Lower lobe of right lung (tissue), 2 donors: ENCODE measurements at regions not wholly inside any gene's neighbourhood (a gene's known extent, or its start where the extent isn't known, plus 50 kb on each side); places are given as distances from the start of the nearest gene placed in this dataset.

Experiments
- ATAC-seq, 2 donors: fragments of 200-7000 bp; cut with Tn5 transposase; one replicate each; pipeline ENCODE4 v1.9.1; 2020 to 2022; ENCODE audit warnings: mild to moderate bottlenecking in 2 of 2, moderate library complexity in 2 of 2
- DNase-seq: peaks from one replicate; pipeline ENCODE4 v3.0.0-alpha.2; 2020
- H3K27ac ChIP-seq: fragments of 200-600 bp; one replicate; pipeline ENCODE4 v1.8.0; 2022
- H3K27me3 ChIP-seq: fragments of 200-600 bp; one replicate; pipeline ENCODE4 v1.8.0; 2022; ENCODE audit warnings: low read depth
- H3K36me3 ChIP-seq: fragments of 200-600 bp; one replicate; pipeline ENCODE4 v1.8.0; 2022; ENCODE audit warnings: mild to moderate bottlenecking
- H3K4me1 ChIP-seq: fragments of 200-600 bp; one replicate; pipeline ENCODE4 v1.8.0; 2022
- H3K4me3 ChIP-seq: fragments of 200-600 bp; one replicate; pipeline ENCODE4 v1.8.0; 2022; ENCODE audit warnings: mild to moderate bottlenecking
- H3K9me3 ChIP-seq: fragments of 200-600 bp; one replicate; pipeline ENCODE4 v1.8.0; 2022
- intact Hi-C: fragments of 100-400 bp; cut with DNase I; formaldehyde crosslinking; loops from one replicate; pipeline ENCODE4 v1.11.0; 2022
- TF ChIP-seq, protein P1 (sequence below): fragments of 200-600 bp; IDR thresholded peaks from one replicate; pipeline ENCODE4 v1.8.0; 2022; ENCODE audit warnings: antibody characterized with exemption, mild to moderate bottlenecking
- donor health status: DM: no; HTN: yes; CAD: no; lungs with severe emphysema.

DNA sequence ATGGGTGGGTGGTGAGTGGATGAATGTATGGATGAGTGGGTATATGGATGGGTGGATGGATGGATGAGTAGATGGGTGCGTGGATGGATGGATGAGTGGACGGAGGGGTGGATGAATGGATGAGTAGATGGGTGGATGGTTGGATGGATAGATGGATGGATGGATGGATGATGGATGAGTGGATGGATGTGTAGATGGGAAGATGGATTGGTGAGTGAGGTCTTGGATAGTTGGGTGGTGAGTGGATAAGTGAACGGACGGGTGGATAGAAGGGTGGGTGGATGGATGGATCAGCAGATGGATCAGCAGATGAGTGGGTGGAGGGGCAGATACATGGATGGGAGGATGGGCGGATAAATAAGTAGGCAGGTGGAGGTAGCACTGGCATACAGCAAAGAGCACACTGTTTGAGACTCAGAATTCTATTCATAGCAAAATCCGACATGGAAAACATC lies 163.5 kb downstream of the C9orf50 start:
- H3K36me3 ChIP-seq: no peaks in the 10 kb centered on the region
- intact Hi-C loops: no loop called here
- H3K27me3 ChIP-seq: no peaks in the 10 kb centered on the region
- H3K4me3 ChIP-seq: no peak overlapping the region
- H3K9me3 ChIP-seq: no peaks in the 10 kb centered on the region
- no peak overlapping the region for H3K27ac ChIP-seq
- no peak for ATAC-seq
- no peak for DNase-seq
- H3K4me1 ChIP-seq: peaks cover 37% of the 10 kb centered on the region
- TF ChIP-seq, protein P1, sequence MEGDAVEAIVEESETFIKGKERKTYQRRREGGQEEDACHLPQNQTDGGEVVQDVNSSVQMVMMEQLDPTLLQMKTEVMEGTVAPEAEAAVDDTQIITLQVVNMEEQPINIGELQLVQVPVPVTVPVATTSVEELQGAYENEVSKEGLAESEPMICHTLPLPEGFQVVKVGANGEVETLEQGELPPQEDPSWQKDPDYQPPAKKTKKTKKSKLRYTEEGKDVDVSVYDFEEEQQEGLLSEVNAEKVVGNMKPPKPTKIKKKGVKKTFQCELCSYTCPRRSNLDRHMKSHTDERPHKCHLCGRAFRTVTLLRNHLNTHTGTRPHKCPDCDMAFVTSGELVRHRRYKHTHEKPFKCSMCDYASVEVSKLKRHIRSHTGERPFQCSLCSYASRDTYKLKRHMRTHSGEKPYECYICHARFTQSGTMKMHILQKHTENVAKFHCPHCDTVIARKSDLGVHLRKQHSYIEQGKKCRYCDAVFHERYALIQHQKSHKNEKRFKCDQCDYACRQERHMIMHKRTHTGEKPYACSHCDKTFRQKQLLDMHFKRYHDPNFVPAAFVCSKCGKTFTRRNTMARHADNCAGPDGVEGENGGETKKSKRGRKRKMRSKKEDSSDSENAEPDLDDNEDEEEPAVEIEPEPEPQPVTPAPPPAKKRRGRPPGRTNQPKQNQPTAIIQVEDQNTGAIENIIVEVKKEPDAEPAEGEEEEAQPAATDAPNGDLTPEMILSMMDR: no peak

DNA sequence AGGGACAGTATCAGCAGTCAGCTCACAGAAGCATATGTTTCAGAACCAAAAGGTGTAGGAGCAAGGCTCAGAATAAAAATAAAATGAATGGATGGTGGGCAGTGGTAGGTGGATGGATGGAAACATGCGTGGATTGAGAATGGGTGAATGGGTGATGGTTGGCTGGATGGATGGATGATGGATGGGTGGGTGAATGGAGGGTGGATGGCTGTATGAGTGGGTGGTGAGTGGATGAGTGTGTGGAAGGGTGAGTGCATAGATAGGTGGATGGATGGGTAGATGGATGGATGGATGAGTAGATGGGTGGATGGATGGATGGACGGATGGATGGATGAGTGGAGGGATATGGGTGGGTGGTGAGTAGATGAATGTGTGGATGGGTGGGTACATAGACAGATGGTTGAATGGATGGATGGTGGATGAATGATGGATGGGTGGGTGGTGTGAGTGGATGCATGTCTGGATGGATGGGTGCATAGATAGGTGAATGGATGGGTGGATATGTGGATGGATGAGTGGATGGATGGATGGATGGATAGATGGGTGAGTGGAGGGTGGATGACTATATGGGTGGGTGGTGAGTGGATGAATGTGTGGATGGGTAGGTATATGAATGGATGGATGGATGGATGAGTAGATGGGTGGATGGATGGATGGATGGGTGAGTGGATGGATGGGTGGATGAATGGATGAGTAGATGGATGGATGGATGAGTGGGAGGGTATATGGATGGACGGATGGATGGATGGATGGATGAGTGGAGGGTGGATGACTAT lies 164.2 kb downstream of the C9orf50 start:
- DNase-seq (no peak), ATAC-seq (no peak)
- Histone ChIP-seq H3K9me3 (no peaks in the 10 kb centered on the region), H3K4me3 (no peak overlapping the region), H3K27ac (no peak overlapping the region), H3K4me1 (peaks cover 33% of the 10 kb centered on the region), H3K36me3 (no peaks in the 10 kb centered on the region), H3K27me3 (no peaks in the 10 kb centered on the region)
- TF ChIP-seq, protein P1: no peak
- intact Hi-C loops: no loop called here

DNA sequence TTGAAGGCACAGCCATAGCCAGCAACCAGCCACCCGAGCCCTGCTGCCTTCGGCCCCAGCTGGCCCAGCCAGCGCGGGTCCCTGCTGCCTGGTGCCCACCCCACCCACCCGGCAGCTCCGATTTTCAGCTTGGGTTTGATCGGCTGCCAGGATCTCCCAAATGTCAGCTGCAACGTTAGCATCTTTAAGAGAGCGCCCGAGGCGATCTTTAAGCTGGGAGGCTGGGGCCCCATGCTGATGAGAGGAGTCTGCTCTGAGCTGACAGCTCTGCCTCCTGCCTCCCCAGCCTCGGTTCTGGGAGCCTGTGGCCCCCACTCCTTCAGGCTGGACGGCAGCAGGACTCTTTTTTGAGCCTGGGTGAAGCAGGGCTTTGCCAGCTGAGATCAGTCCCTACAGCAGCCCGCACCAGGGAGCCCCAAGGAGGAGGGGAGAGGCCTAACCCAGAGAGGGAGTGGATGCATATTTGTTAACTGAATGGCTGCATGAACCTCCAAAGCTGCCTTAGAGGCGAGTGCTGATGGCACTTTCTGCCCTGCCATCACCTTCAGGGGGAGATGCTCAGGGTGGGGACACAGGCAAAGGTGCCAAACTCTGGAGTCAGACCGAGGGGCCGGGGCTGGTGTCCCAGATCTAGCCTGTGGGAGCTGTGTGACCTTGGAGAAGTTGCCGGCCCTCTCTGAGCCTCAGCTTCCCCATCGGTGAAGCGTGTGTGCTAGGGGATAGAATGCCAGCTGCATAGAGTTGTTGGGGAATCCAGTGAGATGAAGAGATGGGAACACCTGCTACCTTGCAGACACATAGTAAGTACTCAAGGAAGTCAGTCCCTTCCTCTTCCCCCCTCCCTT lies 165.5 kb downstream of the C9orf50 start:
- Histone ChIP-seq H3K36me3 (no peaks in the 10 kb centered on the region), H3K4me3 (no peak overlapping the region), H3K4me1 (peaks cover 22% of the 10 kb centered on the region), H3K9me3 (no peaks in the 10 kb centered on the region), H3K27me3 (no peaks in the 10 kb centered on the region), H3K27ac (no peak overlapping the region)
- TF ChIP-seq, protein P1: no peak
- DNase-seq (no peak), ATAC-seq (no peak)
- intact Hi-C loops: no loop called here

DNA sequence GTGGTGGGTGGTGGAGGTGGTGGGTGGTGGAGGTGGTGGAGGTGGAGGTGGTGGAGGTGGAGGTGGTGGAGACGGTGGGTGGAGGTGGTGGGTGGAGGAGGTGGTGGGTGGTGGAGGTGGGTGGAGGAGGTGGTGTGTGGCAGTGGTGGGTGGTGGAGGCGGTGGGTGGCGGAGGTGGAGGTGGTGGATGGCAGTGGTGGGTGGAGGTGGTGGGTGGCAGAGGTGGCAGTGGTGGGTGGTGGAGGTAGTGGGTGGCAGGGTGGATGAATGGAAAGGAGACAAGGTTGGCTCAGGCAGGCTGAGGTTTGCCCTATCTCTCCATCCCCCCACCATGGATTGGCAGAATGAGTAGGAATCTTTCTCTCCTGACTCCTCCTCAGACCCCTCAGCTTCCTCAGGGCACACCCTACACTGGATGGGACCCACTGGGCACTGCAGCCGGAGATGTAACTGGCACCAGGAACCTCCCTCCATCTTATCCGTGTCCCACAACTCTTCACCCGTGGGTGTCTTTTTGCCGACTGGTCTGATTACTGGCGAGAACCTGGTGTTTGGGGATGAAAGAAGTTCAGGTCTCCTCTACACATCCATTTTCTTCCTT lies 166.3 kb downstream of the C9orf50 start:
- no peaks in the 10 kb centered on the region for H3K36me3 ChIP-seq
- H3K27me3 ChIP-seq: no peaks in the 10 kb centered on the region
- no peaks in the 10 kb centered on the region for H3K9me3 ChIP-seq
- no peak overlapping the region for H3K4me3 ChIP-seq
- TF ChIP-seq, protein P1: no peak
- intact Hi-C loops: no loop called here
- DNase-seq: no peak
- no peak for ATAC-seq
- no peak overlapping the region for H3K27ac ChIP-seq
- peaks cover 17% of the 10 kb centered on the region for H3K4me1 ChIP-seq

DNA sequence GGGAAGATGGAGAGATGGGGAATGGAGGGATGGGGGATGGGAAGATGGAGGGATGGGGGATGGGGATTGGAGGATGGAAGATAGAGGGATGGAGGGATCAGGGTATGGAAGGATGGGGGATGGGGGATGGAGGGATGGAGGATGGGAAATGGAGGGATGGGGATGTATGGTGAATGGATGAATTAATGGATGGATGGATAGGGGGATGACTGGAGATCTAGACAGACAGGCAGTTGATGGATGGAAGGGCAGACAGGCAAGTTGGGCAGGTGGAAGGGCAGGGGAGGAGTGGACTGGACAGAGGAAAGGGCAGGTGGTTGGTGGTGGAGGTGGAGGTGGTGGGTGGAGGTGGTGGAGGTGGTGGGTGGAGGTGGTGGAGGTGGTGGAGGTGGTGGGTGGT lies 167.2 kb downstream of the C9orf50 start:
- Histone ChIP-seq H3K4me3 (no peak overlapping the region), H3K4me1 (peaks cover 8% of the 10 kb centered on the region), H3K27me3 (no peaks in the 10 kb centered on the region), H3K9me3 (no peaks in the 10 kb centered on the region), H3K36me3 (no peaks in the 10 kb centered on the region), H3K27ac (no peak overlapping the region)
- no peak for ATAC-seq
- intact Hi-C loops: no loop called here
- TF ChIP-seq, protein P1: no peak
- no peak for DNase-seq
